ENCODE measurements at regions not wholly inside any gene's neighbourhood (a gene's known extent, or its start where the extent isn't known, plus 50 kb on each side); places are given as distances from the start of the nearest gene placed in this dataset.
A peak's percentile ranks its signal among the peaks of the same experiment; 100 is the strongest.

DNA sequence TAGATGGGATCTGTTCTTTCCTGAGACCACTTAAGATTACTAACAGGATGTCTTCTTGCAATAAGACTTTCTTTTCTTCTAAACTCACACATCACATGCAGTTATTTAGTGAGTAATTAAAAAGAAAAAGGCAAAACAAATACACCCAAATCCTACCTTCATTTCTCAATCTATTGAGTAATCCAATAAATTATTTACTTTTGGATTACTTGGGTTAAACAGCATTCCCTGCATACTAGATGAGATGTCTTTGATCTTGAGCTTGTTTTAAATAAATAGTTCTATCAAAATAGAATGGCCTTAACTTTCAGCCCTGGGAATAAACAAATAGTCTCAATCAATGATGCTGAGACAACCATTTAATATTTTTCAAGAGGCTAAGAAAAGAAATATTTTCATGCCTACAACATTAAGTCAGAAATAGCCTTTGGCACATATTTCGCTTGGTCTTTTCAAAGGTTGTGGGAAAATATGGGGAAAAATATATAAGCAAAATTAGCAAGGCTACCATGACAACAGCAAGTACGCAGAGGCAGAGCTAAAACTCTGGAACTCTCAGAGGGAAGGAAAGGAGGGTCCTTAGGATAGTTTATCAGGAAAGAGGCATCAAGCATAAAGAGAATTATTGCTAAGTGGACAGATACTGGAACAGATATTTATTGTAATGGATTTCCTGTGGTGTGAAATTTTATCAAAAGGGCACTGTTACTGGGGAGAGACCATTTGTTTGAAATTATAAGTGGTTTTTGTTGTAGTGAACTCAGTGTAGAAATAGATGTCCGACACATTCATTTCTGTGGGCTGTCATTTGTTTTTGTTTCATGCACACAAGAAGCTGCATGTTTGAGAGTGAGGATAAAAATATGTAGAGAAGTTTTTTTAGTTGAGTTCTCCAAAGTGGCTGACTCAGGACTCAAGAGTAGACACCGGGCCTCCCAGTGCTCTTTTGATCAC, 70.2 kb upstream of the CDH6 start:
- no peak for TF ChIP-seq CTCF (IDR thresholded peaks at IDR 0.05; ENCODE audit: insufficient read depth, low read depth, low read length, missing control alignments)
- H3K4me3 ChIP-seq (ENCODE audit: low read length) = no peak overlapping the region
- peak; percentile 71 for DNase-seq (ENCODE audit: low read depth)

GRCh38 chr5:31121224-31121623, 72.3 kb upstream of the CDH6 start:
- no peak for DNase-seq (ENCODE audit: low read depth)
- TF ChIP-seq CTCF (IDR thresholded peaks at IDR 0.05; ENCODE audit: insufficient read depth, low read depth, low read length, missing control alignments) = no peak
- H3K4me3 ChIP-seq (ENCODE audit: low read length) = no peak overlapping the region

DNA sequence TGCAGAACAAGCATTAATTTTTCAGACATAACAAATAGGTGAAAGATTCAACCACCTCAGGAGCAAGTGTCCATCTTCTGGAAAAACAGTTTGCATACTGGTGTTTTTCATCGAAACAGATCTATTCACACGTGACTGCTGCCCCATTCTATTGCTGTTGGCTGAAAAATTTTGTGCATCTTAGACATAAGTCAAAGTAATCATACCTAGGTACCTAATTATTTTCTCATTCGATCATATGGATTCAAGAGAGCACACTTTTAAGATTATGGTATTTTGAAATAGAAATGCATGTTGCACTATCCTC, 72.9 kb upstream of the CDH6 start:
- DNase-seq (ENCODE audit: low read depth) = no peak
- no peak for TF ChIP-seq CTCF (IDR thresholded peaks at IDR 0.05; ENCODE audit: insufficient read depth, low read depth, low read length, missing control alignments)
- H3K4me3 ChIP-seq (ENCODE audit: low read length) = no peak overlapping the region

GRCh38 chr5:31119938-31120641, 73.4 kb upstream of the CDH6 start:
- DNase-seq (ENCODE audit: low read depth) = peak; percentile 83
- no peak overlapping the region for H3K4me3 ChIP-seq (ENCODE audit: low read length)
- no peak for TF ChIP-seq CTCF (IDR thresholded peaks at IDR 0.05; ENCODE audit: insufficient read depth, low read depth, low read length, missing control alignments)

DNA sequence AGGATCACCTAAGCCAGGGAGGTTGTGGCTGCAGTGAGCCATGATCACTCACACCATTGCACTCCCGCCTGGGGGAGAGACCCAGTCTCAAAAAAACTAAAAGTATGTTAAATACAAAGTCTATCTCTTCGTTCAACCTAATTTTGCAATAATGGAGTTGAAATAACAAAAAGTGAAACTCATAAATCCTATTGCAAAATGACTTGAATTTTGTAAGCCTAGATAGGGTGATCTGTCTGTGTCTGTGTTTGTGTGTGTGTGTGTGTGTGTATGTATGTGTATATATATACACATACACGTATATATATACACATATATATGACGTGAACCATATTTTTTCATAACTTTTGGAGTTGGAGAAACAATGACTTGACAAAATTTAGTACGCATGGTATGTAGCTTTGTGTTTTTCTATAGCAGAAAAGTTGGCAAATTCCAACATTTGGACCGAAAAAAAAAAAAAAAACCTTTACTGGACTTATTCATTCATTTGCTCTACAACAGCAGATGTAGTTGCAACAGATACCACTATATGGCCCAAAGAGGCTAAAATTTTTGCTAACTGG, 76.9 kb upstream of the CDH6 start:
- H3K4me3 ChIP-seq (ENCODE audit: low read length) = no peak overlapping the region
- DNase-seq (ENCODE audit: low read depth) = no peak
- no peak for TF ChIP-seq CTCF (IDR thresholded peaks at IDR 0.05; ENCODE audit: insufficient read depth, low read depth, low read length, missing control alignments)

DNA sequence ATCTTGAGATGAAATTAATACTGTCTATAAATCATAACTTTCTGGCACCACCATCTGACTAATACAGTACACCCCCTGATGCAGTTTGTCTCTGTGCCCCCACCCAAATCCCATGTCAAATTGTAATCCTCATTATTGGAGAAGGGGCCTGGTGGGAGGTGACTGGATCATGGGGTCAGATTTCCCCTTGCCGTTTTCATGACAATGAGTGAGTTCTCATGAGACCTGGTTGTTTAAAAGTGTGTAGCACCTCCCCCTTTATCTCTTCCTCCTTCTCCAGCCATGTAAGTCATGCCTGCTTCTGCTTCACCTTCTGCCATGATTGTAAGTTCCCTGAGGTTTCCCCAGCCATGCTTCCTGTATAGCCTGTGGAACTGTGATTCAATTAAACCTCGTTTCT, 78.7 kb upstream of the CDH6 start:
- TF ChIP-seq CTCF (IDR thresholded peaks at IDR 0.05; ENCODE audit: insufficient read depth, low read depth, low read length, missing control alignments) = no peak
- no peak for DNase-seq (ENCODE audit: low read depth)
- no peak overlapping the region for H3K4me3 ChIP-seq (ENCODE audit: low read length)

Data from epithelial cell of esophagus (primary cell).